Limb (tissue), 2 donors: ENCODE measurements at regions not wholly inside any gene's neighbourhood (a gene's known extent, or its start where the extent isn't known, plus 50 kb on each side); places are given as distances from the start of the nearest gene placed in this dataset.

ENCODE experiments used
- DNase-seq, 2 donors: peaks; one replicate each; pipeline ENCODE4 v3.0.0-alpha.2; 2016; ENCODE audit errors: extremely low spot score in 2 of 2

- no peak for DNase-seq
These were observed 87.1 kb upstream of the MVB12B start for GRCh38 chr9:126239515-126239914.

DNA sequence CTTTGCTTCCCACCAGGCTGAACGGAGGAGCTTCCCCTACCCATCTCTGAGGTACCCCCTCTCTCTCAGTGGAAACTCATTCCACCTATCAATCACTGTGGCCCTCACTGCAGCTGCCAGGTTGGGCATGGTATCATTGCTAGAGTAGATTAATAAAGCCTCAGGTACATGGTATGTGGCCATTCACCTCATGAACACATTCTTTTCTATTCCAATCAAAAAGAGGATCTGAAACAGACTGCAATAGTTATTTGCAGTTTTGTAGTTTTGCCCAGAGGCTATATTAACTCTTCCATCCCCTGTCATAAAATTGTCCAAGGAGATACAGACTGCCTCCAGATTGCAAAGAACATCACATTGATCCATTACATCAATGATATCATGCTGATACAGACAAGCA, 85.8 kb upstream of the MVB12B start:
- no peak for DNase-seq

DNA sequence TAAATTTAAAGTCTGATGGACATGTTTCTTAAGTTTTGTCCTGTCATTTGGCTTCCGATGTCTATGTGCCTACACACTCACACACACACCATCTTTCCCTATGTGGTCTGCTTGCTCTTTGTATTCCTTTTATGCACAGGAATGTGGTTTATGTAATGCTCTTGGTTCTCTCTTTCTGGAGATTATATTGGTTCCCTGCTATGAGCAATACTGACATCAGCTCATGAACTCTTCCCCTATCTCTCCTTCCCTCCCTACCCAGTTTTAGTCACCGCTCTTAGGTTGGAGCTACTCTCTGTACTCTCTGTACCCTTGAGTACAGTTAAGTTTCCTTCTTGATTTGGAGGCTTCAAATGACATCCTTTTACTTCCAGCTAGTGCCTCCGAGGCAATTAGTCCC, 77.9 kb upstream of the MVB12B start:
- DNase-seq, result no peak

DNA sequence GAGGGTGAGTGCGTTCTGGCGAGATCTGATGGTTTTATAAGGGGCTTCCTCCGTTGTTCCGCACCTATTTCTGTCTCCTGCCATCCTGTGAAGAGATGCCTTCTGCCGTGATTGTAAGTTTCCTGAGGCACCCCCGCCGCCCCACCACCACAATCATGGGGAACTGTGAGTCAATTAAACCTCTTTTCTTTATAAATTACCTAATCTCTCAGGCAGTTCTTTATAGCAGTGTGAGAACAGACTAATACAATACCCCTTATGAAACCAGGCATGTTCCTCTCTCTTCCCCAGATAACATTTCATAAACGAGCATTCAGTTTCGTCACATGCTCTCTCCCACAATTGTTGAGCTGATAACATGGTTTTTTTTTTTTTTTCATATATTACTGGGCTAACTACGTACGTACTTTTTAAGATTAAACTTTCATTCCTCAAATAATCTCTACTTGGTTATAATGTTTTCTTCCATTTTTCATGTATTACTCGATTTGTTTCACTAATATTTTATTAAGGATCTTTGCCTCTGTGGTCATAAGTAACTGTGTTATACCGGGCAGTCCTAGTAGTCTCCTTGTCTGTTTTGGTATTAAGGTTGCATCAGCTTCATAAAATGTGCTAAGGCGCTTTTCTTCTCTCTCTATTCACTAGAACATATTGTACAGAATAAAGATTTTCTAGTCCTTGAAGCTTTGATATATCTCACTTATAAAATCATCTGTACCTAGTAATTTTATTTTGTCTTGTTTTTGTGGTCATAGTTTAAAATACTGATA, 64.9 kb upstream of the MVB12B start:
- no peak for DNase-seq

- no peak for DNase-seq
These were observed 63.9 kb upstream of the MVB12B start for GRCh38 chr9:126262738-126263137.

GRCh38 chr9:126270556-126270955, 56.1 kb upstream of the MVB12B start:
- DNase-seq, result no peak

GRCh38 chr9:126275386-126276001, 51.1 kb upstream of the MVB12B start:
- no peak for DNase-seq

GRCh38 chr9:126276056-126276728, 50.4 kb upstream of the MVB12B start:
- DNase-seq, result no peak
